ENCODE measurements at regions not wholly inside any gene's neighbourhood (a gene's known extent, or its start where the extent isn't known, plus 50 kb on each side); places are given as distances from the start of the nearest gene placed in this dataset.

GRCh38 chr6:71383476-71383875 lies 94.9 kb downstream of the OGFRL1 start (continued):
- TF ChIP-seq PRDM2 (tag by site-specific recombination; IDR thresholded peaks at IDR 0.05; ENCODE audit: borderline replicate concordance) (no peak), ZNF138 (tag by site-specific recombination; IDR thresholded peaks at IDR 0.05; ENCODE audit: borderline replicate concordance) (no peak), ZBTB10 (tag by site-specific recombination; IDR thresholded peaks at IDR 0.05) (no peak), ZNF19 (tag by site-specific recombination; IDR thresholded peaks at IDR 0.05; ENCODE audit: low read depth) (no peak)

- Histone ChIP-seq H3K27ac (ENCODE audit: extremely low read depth, low read depth, low read length) (no peak overlapping the region), H3K4me1 (ENCODE audit: control insufficient read depth, insufficient read depth, low read length) (peaks cover 10% of the 10 kb centered on the region), H3K36me3 (ENCODE audit: control insufficient read depth in 2 of 2, insufficient read depth in 1 of 2, low read length in 2 of 2) (no peaks in the 10 kb centered on the region), H3K4me3 (ENCODE audit: low read depth, low read length) (no peak overlapping the region), H3K9me3 (ENCODE audit: control insufficient read depth, insufficient read depth, low read depth, low read length) (no peaks in the 10 kb centered on the region)
- CTCF ChIA-PET = interaction anchor here (0.7 to 7.7 kb wide), 21 partner anchors 9 to 1163 kb away, joined by 3 to 94 read pairs (median 4); no protein-coding TSS in a partner anchor
- POLR2A ChIA-PET = no interaction called here
- no peak for TF ChIP-seq ZNF266 (tag by site-specific recombination; IDR thresholded peaks at IDR 0.05; ENCODE audit: low read depth)
- no peak for TF ChIP-seq ZBTB49 (tag by site-specific recombination; IDR thresholded peaks at IDR 0.05; ENCODE audit: low read depth)
- no peak for TF ChIP-seq ZNF19 (tag by site-specific recombination; IDR thresholded peaks at IDR 0.05; ENCODE audit: low read depth)
- TF ChIP-seq ZNF362 (tag by site-specific recombination; IDR thresholded peaks at IDR 0.05) = peak; percentile 75
- no peak for TF ChIP-seq ZNF76 (tag by site-specific recombination; IDR thresholded peaks at IDR 0.05; ENCODE audit: borderline replicate concordance, low read depth)
- peak; percentile 68 for TF ChIP-seq ZNF654 (tag by site-specific recombination; IDR thresholded peaks at IDR 0.05; ENCODE audit: low read depth)
Measured at GRCh38 chr6:71383901-71384489, 95.4 kb downstream of the OGFRL1 start.
